Smooth muscle cell of the brain vasculature (primary cell): ENCODE measurements at regions not wholly inside any gene's neighbourhood (a gene's known extent, or its start where the extent isn't known, plus 50 kb on each side); places are given as distances from the start of the nearest gene placed in this dataset.
"Not testable (repeated sequence)": the region's sequence is repeated elsewhere in the genome, so short reads cannot be mapped to it uniquely, and the experiment has no call there.

Experiments
- DNase-seq: peaks from one replicate; pipeline ENCODE4 v3.0.0-alpha.2; 2012; ENCODE audit warnings: low read depth, low spot score

- not testable (repeated sequence) for DNase-seq
These were observed 217.6 kb upstream of the ISL1 start for GRCh38 chr5:51165621-51166020.

- DNase-seq, result no peak
These were observed 210.2 kb upstream of the ISL1 start for GRCh38 chr5:51172903-51173626.

GRCh38 chr5:51181208-51181894 is 201.9 kb upstream of the ISL1 start:
- DNase-seq, result no peak

DNA sequence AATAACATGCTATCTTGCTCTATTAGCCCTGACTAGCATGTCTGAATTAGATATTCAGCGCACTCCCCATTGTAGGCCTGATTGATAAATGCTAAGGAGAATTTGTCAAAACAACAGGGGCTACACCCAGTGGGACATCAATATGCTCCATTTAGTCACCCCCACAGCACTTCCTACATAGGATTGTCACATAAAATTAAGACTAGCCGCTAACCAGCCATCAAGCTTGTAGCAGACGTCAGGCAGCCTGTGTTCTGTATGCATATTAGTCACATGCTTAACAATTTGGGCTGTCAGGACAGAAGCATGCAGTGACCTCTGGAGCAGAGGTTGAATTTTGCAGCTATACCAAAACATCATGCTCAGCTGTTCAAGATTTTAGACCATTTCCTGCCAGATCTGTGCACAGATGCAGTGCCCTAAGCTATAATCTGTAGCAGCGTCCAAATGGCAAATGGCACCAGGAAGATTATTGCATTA is 197.4 kb upstream of the ISL1 start:
- no peak for DNase-seq

- DNase-seq, result no peak
These were observed 195.2 kb upstream of the ISL1 start for GRCh38 chr5:51188001-51188591.

GRCh38 chr5:51194671-51195070 is 188.6 kb upstream of the ISL1 start:
- DNase-seq, result no peak

DNA sequence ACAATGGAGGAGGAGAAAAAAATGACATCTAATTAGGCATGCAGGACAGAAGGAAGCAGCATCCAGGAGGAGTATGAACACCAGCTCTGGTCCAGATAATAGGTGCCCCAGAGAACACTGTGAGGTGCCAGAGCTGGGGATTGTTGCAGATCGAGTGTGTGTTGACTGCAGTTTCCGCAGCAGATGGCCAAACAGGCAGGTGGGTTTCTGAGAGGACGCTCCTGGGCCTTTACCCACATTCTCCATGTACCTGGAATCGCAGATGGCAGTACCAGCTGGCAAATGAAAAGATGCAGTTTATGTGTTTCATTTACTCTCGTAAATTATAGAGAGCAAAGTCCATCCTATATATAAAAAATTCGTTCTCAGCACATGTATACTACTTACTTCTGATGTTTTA is 182.2 kb upstream of the ISL1 start:
- no peak for DNase-seq

GRCh38 chr5:51201708-51202107 is 181.5 kb upstream of the ISL1 start:
- DNase-seq, result no peak

DNA sequence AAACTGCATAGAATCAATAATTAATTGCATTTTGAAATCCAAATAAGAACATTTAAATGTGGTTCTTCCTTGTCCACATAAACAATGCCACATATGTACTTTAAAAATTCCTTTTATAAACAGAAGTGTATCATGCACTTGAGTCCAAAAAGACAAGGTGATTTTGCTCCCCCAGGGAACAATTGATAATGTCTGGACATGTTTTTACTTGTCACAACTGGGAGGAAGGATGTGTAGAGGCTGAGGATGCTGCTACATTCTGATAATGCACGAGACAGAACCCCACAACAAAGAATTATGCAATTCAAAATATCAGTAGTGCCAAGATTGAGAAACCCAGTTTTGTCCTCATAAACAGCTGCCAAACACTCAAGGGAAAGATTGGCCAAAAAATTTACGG is 181.1 kb upstream of the ISL1 start:
- DNase-seq, result no peak

GRCh38 chr5:51203598-51203997 is 179.7 kb upstream of the ISL1 start:
- DNase-seq, result no peak

- no peak for DNase-seq
These were observed 175.0 kb upstream of the ISL1 start for GRCh38 chr5:51208296-51208695.

- no peak for DNase-seq
These were observed 168.5 kb upstream of the ISL1 start for GRCh38 chr5:51214746-51215145.

- no peak for DNase-seq
These were observed 157.2 kb upstream of the ISL1 start for GRCh38 chr5:51225789-51226742.

DNA sequence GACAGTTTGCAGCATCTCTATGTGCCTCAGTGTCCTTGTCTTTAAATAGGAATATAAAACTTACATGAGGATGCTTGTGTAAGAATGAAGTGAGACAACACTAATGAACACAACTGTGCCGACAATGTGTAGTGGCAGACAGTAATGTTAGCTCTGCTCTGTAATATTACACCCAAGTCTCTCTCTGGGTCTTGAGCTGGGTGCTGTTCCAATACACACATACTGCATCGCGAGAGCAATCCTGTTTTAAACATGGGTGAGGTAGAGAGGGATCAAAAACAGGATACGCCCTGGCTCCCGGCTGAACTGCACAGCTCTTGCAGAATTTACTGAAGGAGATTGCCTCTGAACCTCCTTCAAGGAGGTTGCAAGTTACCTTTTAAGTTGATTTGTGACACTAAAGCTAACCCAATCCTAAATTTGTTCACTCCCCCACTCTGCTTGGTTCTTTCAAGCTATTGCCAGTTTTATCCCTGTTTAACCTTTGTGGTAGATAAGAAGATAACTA is 155.2 kb upstream of the ISL1 start:
- no peak for DNase-seq

GRCh38 chr5:51230336-51230735 is 152.9 kb upstream of the ISL1 start:
- DNase-seq, result no peak

DNA sequence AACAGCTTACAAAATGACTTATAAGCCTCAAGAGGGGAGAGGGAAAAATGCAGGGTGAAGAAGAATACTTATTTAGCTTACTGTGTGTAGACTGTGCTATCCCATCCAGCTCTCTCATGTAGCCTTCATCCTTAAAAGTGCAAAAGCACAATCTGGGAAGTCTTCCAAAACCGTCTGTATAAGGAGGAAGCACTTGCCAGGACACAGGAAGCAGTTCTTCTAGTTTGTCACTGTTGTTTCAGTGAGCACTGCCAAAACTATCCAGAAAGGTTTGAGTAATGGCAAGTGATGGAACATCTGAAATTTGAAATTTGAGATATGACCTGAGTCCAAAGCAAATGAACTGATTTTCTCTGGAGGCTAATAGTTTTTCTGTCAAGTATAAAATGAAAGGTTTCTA is 140.8 kb upstream of the ISL1 start:
- no peak for DNase-seq

GRCh38 chr5:51250957-51251356 is 132.3 kb upstream of the ISL1 start:
- not testable (repeated sequence) for DNase-seq

DNA sequence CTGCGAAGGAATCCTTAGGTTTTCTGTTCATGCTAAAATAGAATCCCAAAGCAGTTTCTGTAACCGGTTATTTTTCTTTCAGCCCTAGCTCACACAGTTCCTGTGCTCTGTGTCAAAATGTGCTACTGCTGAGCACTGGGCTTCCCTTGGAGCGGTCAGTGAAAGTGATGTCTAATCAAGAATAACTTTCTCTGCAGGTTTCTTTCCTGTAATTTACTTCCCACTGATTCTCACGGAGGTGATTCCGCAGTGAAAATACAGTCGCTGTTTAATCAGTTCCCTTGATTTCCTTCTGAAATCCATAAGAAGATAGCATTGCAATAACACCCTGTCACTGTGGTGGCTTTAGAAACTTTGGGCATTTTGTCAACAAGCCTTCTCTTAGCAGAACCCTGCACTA is 112.0 kb upstream of the ISL1 start:
- DNase-seq, result no peak

- DNase-seq, result no peak
These were observed 110.2 kb upstream of the ISL1 start for GRCh38 chr5:51273021-51273420.

DNA sequence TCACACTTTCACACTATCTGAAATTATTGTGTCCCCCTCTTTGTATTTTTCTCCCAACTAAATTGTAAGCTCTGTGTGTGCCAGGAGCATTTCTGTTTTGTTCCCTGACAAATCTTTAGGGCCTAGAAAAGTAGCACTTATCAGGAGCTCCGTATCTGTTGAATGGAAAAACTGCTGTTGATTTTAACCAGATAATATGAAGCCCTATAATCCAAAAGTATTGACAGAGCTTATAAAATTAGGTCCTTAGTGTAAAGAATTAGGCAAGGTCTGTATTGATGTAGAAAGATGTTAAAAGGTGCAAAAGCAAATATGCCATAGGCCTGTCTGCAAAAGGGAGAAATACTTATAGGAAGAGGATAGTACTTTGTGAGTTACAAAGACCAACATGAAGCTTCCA is 109.4 kb upstream of the ISL1 start:
- no peak for DNase-seq

DNA sequence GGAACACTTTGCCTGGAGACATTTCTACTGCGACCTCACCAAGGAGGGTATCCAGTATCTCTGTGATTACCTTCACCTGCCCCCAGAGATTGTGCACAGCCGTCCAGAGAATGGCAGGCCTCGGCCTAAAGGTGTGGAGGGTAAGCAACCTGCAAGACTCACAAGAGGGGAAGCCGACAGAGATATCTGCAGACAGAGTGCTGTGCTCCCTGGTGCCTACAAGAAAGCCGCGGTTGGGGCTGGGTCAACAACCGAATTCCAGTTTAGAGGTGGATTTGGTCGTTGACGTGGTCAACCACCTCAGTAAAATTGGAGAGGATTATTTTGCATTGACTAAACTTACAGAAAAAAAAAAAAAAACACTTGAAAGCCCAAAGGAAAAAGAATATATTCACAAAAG is 107.8 kb upstream of the ISL1 start:
- no peak for DNase-seq

DNA sequence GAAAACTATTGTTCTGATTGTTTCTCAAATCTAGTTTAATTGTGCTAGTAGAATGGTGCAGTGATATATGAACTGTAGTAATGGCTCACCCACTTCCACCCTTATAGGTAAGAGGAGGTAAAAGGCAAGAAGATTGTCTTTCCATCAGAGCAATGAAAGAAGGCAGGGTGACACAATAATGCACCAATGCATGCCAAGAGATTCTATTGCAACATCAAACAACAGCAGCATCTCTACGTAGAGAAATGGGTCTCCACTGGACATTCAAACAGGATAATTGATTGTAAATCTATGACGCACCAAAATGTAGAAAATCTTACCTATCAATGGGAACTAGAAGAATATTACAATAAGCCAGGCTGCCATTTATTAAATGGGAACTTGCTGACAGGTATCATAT is 107.0 kb upstream of the ISL1 start:
- DNase-seq, result no peak
